Neural progenitor cell (in vitro differentiated cells): ENCODE measurements at regions not wholly inside any gene's neighbourhood (a gene's known extent, or its start where the extent isn't known, plus 50 kb on each side); places are given as distances from the start of the nearest gene placed in this dataset.

Experiments
- EZH2 ChIP-seq: fragments of 200-600 bp; sonication (generic); IDR thresholded peaks from 2 replicates; pipeline ENCODE4 v1.6.1; 2017; ENCODE audit warnings: antibody characterized with exemption, mild to moderate bottlenecking, moderate library complexity
- TF ChIP-seq, protein P1 (sequence below): fragments of 200-600 bp; sonication (generic); IDR thresholded peaks from 2 replicates; pipeline ENCODE4 v1.5.1; 2017; ENCODE audit warnings: antibody characterized with exemption, mild to moderate bottlenecking

- TF ChIP-seq, protein P1, sequence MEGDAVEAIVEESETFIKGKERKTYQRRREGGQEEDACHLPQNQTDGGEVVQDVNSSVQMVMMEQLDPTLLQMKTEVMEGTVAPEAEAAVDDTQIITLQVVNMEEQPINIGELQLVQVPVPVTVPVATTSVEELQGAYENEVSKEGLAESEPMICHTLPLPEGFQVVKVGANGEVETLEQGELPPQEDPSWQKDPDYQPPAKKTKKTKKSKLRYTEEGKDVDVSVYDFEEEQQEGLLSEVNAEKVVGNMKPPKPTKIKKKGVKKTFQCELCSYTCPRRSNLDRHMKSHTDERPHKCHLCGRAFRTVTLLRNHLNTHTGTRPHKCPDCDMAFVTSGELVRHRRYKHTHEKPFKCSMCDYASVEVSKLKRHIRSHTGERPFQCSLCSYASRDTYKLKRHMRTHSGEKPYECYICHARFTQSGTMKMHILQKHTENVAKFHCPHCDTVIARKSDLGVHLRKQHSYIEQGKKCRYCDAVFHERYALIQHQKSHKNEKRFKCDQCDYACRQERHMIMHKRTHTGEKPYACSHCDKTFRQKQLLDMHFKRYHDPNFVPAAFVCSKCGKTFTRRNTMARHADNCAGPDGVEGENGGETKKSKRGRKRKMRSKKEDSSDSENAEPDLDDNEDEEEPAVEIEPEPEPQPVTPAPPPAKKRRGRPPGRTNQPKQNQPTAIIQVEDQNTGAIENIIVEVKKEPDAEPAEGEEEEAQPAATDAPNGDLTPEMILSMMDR: no peak
- no peak for TF ChIP-seq EZH2
These were observed 1081.8 kb downstream of the EPHA7 start for GRCh38 chr6:92337571-92337970.
